ENCODE measurements at regions not wholly inside any gene's neighbourhood (a gene's known extent, or its start where the extent isn't known, plus 50 kb on each side); places are given as distances from the start of the nearest gene placed in this dataset.
"Not testable (repeated sequence)": the region's sequence is repeated elsewhere in the genome, so short reads cannot be mapped to it uniquely, and the experiment has no call there.

DNA sequence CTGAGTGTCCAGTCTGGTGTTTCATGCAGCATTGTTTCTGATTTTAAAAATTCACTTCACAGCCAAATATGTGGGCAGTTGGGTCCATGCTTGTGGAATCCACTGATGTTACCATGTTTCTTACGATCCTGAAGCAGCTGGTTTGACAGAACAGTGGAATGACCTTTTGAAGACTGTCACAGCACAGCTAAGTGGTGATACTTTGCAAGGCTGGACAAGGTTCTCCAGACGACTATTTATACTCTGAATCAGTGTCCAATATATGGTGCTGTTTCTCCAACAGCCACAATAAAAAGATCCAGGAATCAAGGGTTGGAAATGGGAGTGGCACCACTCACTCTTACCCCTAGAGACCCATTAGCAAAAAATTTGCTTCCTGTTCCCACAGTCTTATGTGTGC, 577.4 kb upstream of the RAB6C start:
- Mint-ChIP-seq H3K4me1 (peaks cover 3% of the 10 kb centered on the region), H3K4me3 (no peak overlapping the region), H3K36me3 (no peaks in the 10 kb centered on the region), H3K9me3 (no peaks in the 10 kb centered on the region), H3K27me3 (ENCODE audit: insufficient read depth, low read depth) (no peaks in the 10 kb centered on the region), H3K27ac (no peak overlapping the region)
- Histone ChIP-seq H4K20me1 (ENCODE audit: low read depth) (no peaks in the 10 kb centered on the region), H3K27ac (no peak overlapping the region), H3K27me3 (no peaks in the 10 kb centered on the region), H3K79me2 (ENCODE audit: low read depth) (no peaks in the 10 kb centered on the region), H2AFZ (replicated peaks) (no peak overlapping the region), H3K4me3 (no peak overlapping the region), H3K9me3 (ENCODE audit: low read depth) (no peaks in the 10 kb centered on the region), H3K9ac (no peak overlapping the region), H3K36me3 (no peaks in the 10 kb centered on the region), H3K4me2 (no peak overlapping the region), H3F3A (ENCODE audit: low read depth) (no peaks in the 10 kb centered on the region), H3K4me1 (no peaks in the 10 kb centered on the region)
- DNase-seq (ENCODE audit: low spot score) = no peak
- TF ChIP-seq, protein P1, sequence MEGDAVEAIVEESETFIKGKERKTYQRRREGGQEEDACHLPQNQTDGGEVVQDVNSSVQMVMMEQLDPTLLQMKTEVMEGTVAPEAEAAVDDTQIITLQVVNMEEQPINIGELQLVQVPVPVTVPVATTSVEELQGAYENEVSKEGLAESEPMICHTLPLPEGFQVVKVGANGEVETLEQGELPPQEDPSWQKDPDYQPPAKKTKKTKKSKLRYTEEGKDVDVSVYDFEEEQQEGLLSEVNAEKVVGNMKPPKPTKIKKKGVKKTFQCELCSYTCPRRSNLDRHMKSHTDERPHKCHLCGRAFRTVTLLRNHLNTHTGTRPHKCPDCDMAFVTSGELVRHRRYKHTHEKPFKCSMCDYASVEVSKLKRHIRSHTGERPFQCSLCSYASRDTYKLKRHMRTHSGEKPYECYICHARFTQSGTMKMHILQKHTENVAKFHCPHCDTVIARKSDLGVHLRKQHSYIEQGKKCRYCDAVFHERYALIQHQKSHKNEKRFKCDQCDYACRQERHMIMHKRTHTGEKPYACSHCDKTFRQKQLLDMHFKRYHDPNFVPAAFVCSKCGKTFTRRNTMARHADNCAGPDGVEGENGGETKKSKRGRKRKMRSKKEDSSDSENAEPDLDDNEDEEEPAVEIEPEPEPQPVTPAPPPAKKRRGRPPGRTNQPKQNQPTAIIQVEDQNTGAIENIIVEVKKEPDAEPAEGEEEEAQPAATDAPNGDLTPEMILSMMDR (IDR thresholded peaks at IDR 0.05) = no peak
- TF ChIP-seq EZH2 (IDR thresholded peaks at IDR 0.05) (no peak), EZH2phosphoT487 (IDR thresholded peaks at IDR 0.05) (no peak)

DNA sequence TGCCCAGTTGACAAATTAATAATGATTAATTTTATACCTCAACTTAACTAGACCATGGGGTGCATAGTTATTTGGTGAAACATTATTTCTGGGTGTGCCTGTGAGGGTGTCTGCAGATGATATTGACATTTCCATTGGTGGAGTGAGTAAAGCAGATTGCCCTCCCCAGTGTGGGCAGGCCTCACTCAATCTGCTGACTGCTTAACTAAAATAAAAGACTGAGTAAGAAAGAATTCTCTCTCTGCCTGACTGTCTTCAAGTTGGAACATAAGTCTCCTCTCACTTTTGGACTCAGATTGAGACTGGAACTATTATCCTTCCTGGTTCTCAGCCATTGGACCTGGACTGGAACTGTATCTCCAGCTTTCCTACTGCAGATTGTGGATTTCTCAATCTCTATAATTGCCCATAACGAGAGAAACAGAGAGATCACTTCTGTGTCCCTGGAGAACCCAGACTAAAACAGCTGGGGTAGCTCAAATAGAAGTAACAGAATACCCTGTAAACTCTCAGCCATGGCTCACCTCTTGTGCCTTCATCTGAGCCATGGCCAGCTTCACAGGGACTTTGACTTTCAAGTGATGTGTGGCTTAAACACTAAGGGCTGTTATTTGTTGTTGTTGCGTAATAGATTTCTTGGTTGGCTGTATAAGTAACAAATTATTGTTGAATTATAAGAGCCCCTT, 575.3 kb upstream of the RAB6C start:
- Mint-ChIP-seq H3K9me3 (peaks cover 6% of the 10 kb centered on the region), H3K27me3 (ENCODE audit: insufficient read depth, low read depth) (no peaks in the 10 kb centered on the region), H3K27ac (no peak overlapping the region)

DNA sequence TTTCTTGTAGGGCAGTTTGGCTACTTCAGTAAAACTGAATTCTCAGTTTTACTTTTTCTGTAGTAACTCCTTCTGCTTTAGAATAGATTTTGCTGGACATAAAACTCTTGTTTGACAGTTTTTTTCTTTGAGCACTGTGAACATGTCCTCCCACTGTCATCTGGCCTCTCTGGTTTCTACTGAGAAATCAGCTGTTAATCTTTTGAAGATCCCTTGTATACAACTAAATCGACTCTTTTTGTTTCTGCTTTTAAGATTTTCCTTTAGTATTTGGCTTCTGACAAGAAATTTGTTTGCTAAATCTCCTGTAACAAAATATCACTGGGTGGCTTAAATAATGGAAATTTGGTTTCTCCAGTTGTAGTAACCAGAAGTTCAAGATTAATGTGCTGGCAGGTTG, 570.9 kb upstream of the RAB6C start:
- Histone ChIP-seq H3F3A (ENCODE audit: low read depth) (no peaks in the 10 kb centered on the region), H3K4me2 (no peak overlapping the region), H3K9ac (no peak overlapping the region), H3K27me3 (no peaks in the 10 kb centered on the region), H4K20me1 (ENCODE audit: low read depth) (no peaks in the 10 kb centered on the region), H3K36me3 (no peaks in the 10 kb centered on the region), H3K27ac (no peak overlapping the region), H3K9me3 (ENCODE audit: low read depth) (peaks cover 3% of the 10 kb centered on the region), H3K79me2 (ENCODE audit: low read depth) (no peaks in the 10 kb centered on the region), H3K4me3 (no peak overlapping the region), H3K4me1 (no peaks in the 10 kb centered on the region), H2AFZ (replicated peaks) (no peak overlapping the region)
- no peaks in the 10 kb centered on the region for H3K27me3 Mint-ChIP-seq (ENCODE audit: insufficient read depth, low read depth)
- H3K36me3 Mint-ChIP-seq = no peaks in the 10 kb centered on the region
- no peak for DNase-seq (ENCODE audit: low spot score)
- H3K9me3 Mint-ChIP-seq = peaks cover 6% of the 10 kb centered on the region
- no peak overlapping the region for H3K4me3 Mint-ChIP-seq
- H3K4me1 Mint-ChIP-seq = no peaks in the 10 kb centered on the region
- TF ChIP-seq EZH2phosphoT487 (IDR thresholded peaks at IDR 0.05) = no peak
- no peak for TF ChIP-seq EZH2 (IDR thresholded peaks at IDR 0.05)
- TF ChIP-seq, protein P1 (IDR thresholded peaks at IDR 0.05) = no peak
- H3K27ac Mint-ChIP-seq = no peak overlapping the region

More for the DNA sequence above, 575.3 kb upstream of the RAB6C start:
- H2AFZ ChIP-seq (replicated peaks) = no peak overlapping the region
- H3F3A ChIP-seq (ENCODE audit: low read depth) = no peaks in the 10 kb centered on the region
- H3K9ac ChIP-seq = no peak overlapping the region
- H3K9me3 ChIP-seq (ENCODE audit: low read depth) = no peaks in the 10 kb centered on the region
- no peak for DNase-seq (ENCODE audit: low spot score)
- no peak for TF ChIP-seq EZH2 (IDR thresholded peaks at IDR 0.05)
- TF ChIP-seq EZH2phosphoT487 (IDR thresholded peaks at IDR 0.05) = no peak
- TF ChIP-seq, protein P1 (IDR thresholded peaks at IDR 0.05) = no peak
- peaks cover 3% of the 10 kb centered on the region for H3K4me1 Mint-ChIP-seq
- no peak overlapping the region for H3K4me3 ChIP-seq
- no peak overlapping the region for H3K27ac ChIP-seq
- H3K4me3 Mint-ChIP-seq = no peak overlapping the region
- H3K79me2 ChIP-seq (ENCODE audit: low read depth) = no peaks in the 10 kb centered on the region
- no peaks in the 10 kb centered on the region for H3K36me3 ChIP-seq
- H3K4me1 ChIP-seq = no peaks in the 10 kb centered on the region
- no peaks in the 10 kb centered on the region for H3K36me3 Mint-ChIP-seq
- no peak overlapping the region for H3K4me2 ChIP-seq
- no peaks in the 10 kb centered on the region for H4K20me1 ChIP-seq (ENCODE audit: low read depth)
- no peaks in the 10 kb centered on the region for H3K27me3 ChIP-seq

DNA sequence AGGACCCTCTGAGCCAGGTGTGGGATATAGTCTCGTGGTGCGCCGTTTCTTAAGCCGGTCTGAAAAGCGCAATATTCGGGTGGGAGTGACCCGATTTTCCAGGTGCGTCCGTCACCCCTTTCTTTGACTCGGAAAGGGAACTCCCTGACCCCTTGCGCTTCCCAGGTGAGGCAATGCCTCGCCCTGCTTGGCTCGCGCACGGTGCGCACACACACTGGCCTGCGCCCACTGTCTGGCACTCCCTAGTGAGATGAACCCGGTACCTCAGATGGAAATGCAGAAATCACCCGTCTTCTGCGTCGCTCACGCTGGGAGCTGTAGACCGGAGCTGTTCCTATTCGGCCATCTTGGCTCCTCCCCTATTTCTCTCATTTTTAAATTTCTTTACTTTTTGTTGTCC, 562.4 kb upstream of the RAB6C start:
- not testable (repeated sequence) for H2AFZ ChIP-seq (replicated peaks); H3K4me2 ChIP-seq; H3K9ac ChIP-seq; H3K27me3 ChIP-seq; H3K27ac ChIP-seq; H3K4me3 ChIP-seq; H3K4me3 Mint-ChIP-seq; H3K9me3 Mint-ChIP-seq; H3K36me3 Mint-ChIP-seq; H3K4me1 Mint-ChIP-seq; DNase-seq (ENCODE audit: low spot score); H4K20me1 ChIP-seq (ENCODE audit: low read depth); H3F3A ChIP-seq (ENCODE audit: low read depth); H3K27ac Mint-ChIP-seq; H3K4me1 ChIP-seq; H3K79me2 ChIP-seq (ENCODE audit: low read depth); H3K9me3 ChIP-seq (ENCODE audit: low read depth); H3K27me3 Mint-ChIP-seq (ENCODE audit: insufficient read depth, low read depth); H3K36me3 ChIP-seq

Measured in neural progenitor cell (in vitro differentiated cells).